Loucy (cell line): ENCODE measurements at regions not wholly inside any gene's neighbourhood (a gene's known extent, or its start where the extent isn't known, plus 50 kb on each side); places are given as distances from the start of the nearest gene placed in this dataset.

Experiments used
- CTCF ChIP-seq: fragments of 200-600 bp; sonication (generic); conservative IDR thresholded peaks from 2 replicates; pipeline ENCODE4 v1.5.1; 2014; ENCODE audit warnings: mild to moderate bottlenecking, antibody characterized with exemption, low read length
- EZH2phosphoT487 ChIP-seq: fragments of 200-600 bp; IDR thresholded peaks from 2 replicates; pipeline ENCODE4 v1.6.1; 2018; ENCODE audit warnings: antibody characterized with exemption, mild to moderate bottlenecking, moderate library complexity, borderline replicate concordance

DNA sequence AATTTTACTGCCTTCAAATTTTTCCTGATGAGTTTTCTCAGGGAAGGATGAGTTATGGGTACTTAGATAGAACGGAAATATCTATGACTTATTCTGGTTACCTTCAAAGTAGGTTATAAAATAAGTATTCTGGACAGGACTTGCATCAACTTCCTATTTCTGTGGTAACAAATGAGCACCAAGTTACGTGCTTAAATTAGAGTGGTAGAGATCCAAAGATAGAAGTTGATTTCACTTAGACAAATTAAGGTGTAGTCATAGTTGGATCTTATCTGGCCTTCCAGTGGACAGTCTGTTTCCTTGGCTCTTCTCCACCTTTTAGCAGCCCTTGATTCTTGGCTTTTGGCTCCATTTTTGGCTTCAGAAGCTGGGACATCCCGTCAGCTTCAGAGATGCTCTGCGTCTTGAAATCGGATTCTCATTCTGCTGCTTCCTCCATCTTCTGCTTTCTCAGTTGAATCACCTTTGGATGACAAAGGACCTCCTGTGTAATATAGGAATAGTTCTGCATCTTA, 109.9 kb downstream of the ZNF518B start:
- no peak for TF ChIP-seq CTCF
- TF ChIP-seq EZH2phosphoT487 = no peak
